HG03060 (cell line): ENCODE measurements at regions not wholly inside any gene's neighbourhood (a gene's known extent, or its start where the extent isn't known, plus 50 kb on each side); places are given as distances from the start of the nearest gene placed in this dataset.
"Not testable (repeated sequence)": the region's sequence is repeated elsewhere in the genome, so short reads cannot be mapped to it uniquely, and the experiment has no call there.

ENCODE experiments used
- ATAC-seq: cut with Tn5 transposase; IDR thresholded peaks from one replicate; pipeline ENCODE4 v1.9.1; 2021; ENCODE audit warnings: low read depth, moderate number of reproducible peaks; ENCODE audit not compliant: unreplicated experiment

- no peak for ATAC-seq
Measured at GRCh38 chr10:123373591-123373990, 219.4 kb downstream of the BUB3 start.

GRCh38 chr10:123375097-123375496 lies 220.9 kb downstream of the BUB3 start:
- ATAC-seq = no peak

- no peak for ATAC-seq
Measured at GRCh38 chr10:123375738-123376137, 221.5 kb downstream of the BUB3 start.

DNA sequence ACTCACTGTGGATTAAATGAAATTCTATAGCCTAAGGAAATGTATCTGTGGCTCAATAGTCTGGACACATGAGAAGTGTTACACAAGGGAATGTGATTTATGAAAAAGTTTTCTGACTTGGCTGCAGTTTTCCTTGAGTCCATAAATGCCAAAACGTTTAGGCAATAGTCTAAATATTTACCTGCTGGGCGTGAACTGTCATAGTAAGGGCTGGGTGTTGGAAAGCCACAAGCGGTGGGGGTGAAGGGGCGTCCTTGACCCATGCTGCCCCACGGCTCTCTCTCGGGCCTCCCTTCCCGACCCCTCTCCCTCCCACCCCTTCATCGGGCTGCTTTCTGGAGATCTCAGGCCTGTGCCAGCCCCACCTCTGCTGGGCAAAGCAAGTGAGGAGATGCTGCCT lies 223.7 kb downstream of the BUB3 start:
- no peak for ATAC-seq

DNA sequence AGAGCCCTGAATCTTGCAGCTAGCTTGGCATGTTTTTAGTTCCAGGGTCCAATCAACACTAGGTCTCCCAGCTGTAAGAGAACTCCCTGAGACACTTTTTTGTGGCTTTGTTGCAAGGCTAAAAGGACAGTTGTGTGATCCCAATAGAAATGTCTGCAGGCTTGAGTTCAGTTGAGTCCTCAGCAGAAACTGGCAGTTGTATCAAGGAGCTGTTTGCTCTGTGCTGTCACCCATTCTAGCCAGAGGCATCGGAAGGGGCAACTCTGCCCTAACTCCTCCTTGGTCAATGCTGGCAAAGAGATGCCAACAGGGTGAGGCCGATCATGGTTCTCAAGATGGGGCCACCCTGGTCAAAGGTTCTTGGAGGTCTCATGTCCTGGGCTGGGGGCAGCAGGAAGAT lies 224.1 kb downstream of the BUB3 start:
- ATAC-seq = no peak

- ATAC-seq = no peak
Measured at GRCh38 chr10:123379156-123379555, 225.0 kb downstream of the BUB3 start.

DNA sequence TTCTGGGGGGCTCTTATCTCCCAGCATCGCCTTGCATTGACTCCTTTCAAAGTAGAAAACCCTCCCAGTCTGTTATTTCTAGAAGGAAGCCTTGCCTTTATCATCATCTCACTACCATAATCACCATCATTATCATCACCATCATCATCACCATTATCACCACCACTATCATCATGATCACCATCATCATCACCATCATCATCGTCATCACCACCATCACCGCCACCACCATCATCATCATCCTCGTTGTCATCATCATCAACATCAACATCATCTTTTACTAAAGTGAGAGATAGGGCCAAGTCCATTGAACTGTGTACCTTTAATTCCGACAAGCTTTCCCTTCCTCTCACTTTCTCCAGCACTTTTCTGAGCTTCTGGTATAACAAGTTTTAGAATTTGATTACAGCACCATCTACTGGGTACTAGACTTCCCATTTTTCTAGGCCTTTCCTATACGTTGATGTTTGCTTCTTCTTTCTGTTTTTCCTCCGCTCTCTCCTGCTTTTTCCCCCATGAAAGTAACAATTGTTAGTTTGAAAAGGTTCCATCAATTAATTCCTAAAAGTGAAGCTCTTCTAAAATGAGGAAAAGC lies 226.4 kb downstream of the BUB3 start:
- ATAC-seq = no peak

- ATAC-seq = no peak
Measured at GRCh38 chr10:123381224-123381623, 227.0 kb downstream of the BUB3 start.

- no peak for ATAC-seq
Measured at GRCh38 chr10:123382491-123382890, 228.3 kb downstream of the BUB3 start.

DNA sequence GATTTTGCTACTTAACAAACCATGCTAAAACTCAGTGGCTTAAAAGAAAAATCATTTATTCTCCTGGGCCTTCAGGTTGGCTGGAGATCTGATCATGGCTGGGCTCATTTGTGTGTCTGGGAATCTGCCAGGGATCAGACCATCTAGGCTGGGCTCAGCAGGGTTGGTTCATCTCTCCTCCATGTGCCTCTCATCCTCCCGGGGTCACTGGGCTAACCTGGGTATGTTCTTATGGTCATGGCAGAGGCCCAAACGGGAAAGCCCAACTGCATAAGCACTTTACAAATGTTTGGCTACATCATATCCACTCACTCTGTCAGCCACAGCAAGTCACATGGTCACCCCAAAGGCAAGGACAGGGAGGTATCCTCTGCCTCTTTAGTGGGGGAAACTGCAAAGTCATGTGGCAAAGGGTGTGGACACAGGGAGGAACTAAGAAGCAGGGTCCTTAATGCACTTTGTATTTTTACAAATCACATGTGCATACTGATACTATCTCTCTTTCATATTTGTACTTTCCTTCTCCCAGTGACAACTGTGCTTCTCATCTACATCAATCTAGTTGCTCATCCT lies 231.4 kb downstream of the BUB3 start:
- ATAC-seq = no peak

- ATAC-seq = no peak
Measured at GRCh38 chr10:123389520-123389919, 235.3 kb downstream of the BUB3 start.

- no peak for ATAC-seq
Measured at GRCh38 chr10:123390332-123390731, 236.1 kb downstream of the BUB3 start.

GRCh38 chr10:123390874-123391273 lies 236.7 kb downstream of the BUB3 start:
- no peak for ATAC-seq

DNA sequence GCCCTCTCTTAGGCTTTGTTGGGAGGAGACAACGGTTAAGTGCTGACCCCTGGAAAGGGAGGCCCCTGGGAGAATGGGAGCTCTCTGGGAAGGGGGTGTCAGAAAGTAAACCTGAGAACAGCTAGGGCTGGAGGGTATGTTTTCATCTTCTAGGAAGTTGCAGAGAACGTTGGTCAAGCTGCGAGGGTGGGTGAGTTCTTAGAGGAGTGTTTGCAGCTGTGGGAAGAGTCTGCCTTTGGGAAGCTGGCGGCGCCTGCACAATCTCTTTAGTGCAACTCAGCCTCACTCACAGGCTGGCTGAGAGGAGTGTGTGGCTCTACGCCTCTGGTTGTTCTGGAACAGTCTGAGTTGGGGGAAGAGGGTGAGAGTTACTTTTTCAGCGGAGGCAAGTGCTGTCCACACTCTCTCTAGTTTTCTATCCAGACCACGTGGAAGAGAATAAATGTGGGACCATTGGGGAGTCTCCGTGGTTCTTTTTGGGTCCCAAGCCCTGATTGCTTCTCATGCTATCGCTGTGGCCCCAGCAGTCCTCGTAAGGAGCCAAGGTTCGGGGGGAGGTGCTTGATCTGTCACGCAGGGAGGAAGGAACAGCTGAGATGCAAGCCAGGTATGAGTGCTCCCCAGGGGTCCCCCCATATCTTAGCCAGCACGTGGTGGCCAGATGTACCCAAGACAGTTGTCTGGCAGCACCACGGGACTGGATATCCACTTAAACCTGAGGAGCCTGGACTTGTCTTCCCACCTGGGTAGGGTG lies 237.2 kb downstream of the BUB3 start:
- ATAC-seq = peak; percentile 26

GRCh38 chr10:123392182-123392963 lies 238.2 kb downstream of the BUB3 start:
- ATAC-seq = peak; percentile 67

- ATAC-seq = no peak
Measured at GRCh38 chr10:123393170-123393569, 239.0 kb downstream of the BUB3 start.

GRCh38 chr10:123394382-123394781 lies 240.2 kb downstream of the BUB3 start:
- no peak for ATAC-seq

GRCh38 chr10:123395234-123395633 lies 241.0 kb downstream of the BUB3 start:
- not testable (repeated sequence) for ATAC-seq

DNA sequence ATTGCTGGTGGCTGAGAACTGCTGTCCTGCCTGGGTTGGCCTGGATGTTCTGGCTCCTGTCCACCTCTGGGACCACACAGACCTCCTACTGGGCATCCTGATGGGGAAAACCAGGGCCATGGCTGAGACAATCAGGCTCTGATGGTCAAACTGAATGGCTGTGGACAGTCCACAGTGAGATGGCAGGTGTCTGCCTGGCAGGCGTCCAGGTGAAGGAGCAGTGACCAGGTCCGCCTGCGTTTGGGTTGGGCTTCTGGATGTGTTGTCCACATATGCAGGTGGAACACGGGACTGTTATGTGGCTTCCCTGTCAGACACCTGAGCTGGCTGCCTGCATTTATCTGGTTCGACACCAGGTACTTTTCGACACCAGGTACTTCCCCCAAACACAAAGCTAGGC lies 241.7 kb downstream of the BUB3 start:
- no peak for ATAC-seq

DNA sequence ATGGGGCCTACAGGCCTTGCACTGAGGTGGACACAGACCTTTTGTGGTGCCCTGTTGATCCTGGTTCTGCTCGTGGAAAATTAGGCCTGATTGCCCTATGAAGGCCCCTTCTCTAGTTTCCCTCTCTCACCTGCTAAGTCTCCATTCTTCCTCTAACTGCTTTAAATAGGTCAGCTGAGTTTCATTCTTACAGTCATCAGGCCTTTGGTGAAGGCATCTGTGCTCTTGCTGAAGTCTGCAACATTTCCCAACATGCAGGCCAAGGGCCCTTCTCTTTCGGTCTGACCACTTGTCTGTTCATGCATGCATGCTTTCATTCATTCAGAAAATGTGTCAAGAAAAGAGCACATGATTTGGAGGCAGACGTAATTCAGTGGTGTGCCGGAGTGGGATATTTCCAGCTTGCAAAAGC lies 244.0 kb downstream of the BUB3 start:
- ATAC-seq = peak; percentile 67

- ATAC-seq = no peak
Measured at GRCh38 chr10:123398756-123399155, 244.6 kb downstream of the BUB3 start.
